T-cell (primary cell): ENCODE measurements at regions not wholly inside any gene's neighbourhood (a gene's known extent, or its start where the extent isn't known, plus 50 kb on each side); places are given as distances from the start of the nearest gene placed in this dataset.

ENCODE experiments used
- ATAC-seq, 4 experiments: fragments of 200-7000 bp in 3 of 4; fragments of 150-1000 bp in 1 of 4; cut with Tn5 transposase; replicated peaks in 1 of 4; 1 replicate in 3 of 4; 2 replicates in 1 of 4; pipeline ENCODE4 v1.10.0; 2021; ENCODE audit warnings: moderate library complexity in 3 of 4, mild to moderate bottlenecking in 2 of 4, moderate number of reproducible peaks in 1 of 4
- CTCF ChIA-PET, 2 donors: fragments of 300-600 bp; sonication (Branson Sonifier 250); formaldehyde crosslinking; loops; one replicate each; lab custom pipeline; 2022; ENCODE audit warnings: antibody characterized with exemption in 2 of 2; lab: Charles Lee
- POLR2A ChIA-PET, 2 donors: fragments of 300-600 bp; sonication (Branson Sonifier 250); formaldehyde crosslinking; loops; one replicate each; lab custom pipeline; 2022; ENCODE audit warnings: antibody characterized with exemption in 2 of 2; lab: Charles Lee
- DNase-seq, 35 experiments: peaks; one replicate each; pipeline versions ENCODE4 v3.0.0 to v3.0.0-alpha.2; 2013 to 2023
- H3K27ac ChIP-seq: one replicate; pipeline ENCODE4 v1.5.1; 2013; ENCODE audit warnings: low read length
- H3K27me3 ChIP-seq, 2 experiments: replicated peaks in 1 of 2; 1 replicate in 1 of 2; 2 replicates in 1 of 2; pipeline versions ENCODE4 v1.6.1 to v1.7.0; 2013; ENCODE audit warnings: low read length in 1 of 2, mixed read lengths in 1 of 2; ENCODE audit not compliant: control insufficient read depth in 2 of 2, insufficient read depth in 2 of 2; ENCODE audit errors: extremely low read depth in 1 of 2
- H3K36me3 ChIP-seq, 2 donors: 1 replicate in 1 of 2; 2 replicates in 1 of 2; pipeline versions ENCODE4 v1.6.1 to v1.7.0; 2013; ENCODE audit warnings: low read length in 1 of 2; ENCODE audit not compliant: control insufficient read depth in 2 of 2, insufficient read depth in 1 of 2; ENCODE audit errors: extremely low read depth in 1 of 2
- H3K4me1 ChIP-seq, 2 experiments: 1 replicate in 1 of 2; 2 replicates in 1 of 2; pipeline versions ENCODE4 v1.6.1 to v1.7.0; 2013; ENCODE audit warnings: low read length in 2 of 2, mixed read lengths in 1 of 2; ENCODE audit not compliant: insufficient read depth in 2 of 2, control insufficient read depth in 1 of 2; ENCODE audit errors: extremely low read depth in 1 of 2
- H3K4me3 ChIP-seq, 2 donors: 1 replicate in 1 of 2; 2 replicates in 1 of 2; pipeline versions ENCODE4 v1.5.1 to v1.7.0; 2013; ENCODE audit warnings: mild to moderate bottlenecking in 2 of 2, low read length in 1 of 2, moderate library complexity in 1 of 2; ENCODE audit not compliant: control insufficient read depth in 1 of 2; ENCODE audit errors: extremely low read depth in 1 of 2
- H3K9me3 ChIP-seq: 2 replicates; pipeline ENCODE4 v1.7.0; 2013
- H3K27ac Mint-ChIP-seq, 2 donors: one replicate each; pipeline ENCODE4 v1.8.0; 2020 to 2021; ENCODE audit warnings: mild to moderate bottlenecking in 2 of 2, mixed read lengths in 2 of 2
- H3K27me3 Mint-ChIP-seq, 2 donors: one replicate each; pipeline ENCODE4 v1.8.0; 2021 to 2022; ENCODE audit warnings: mixed read lengths in 2 of 2
- H3K36me3 Mint-ChIP-seq: one replicate; pipeline ENCODE4 v1.8.0; 2021; ENCODE audit warnings: mixed read lengths
- H3K4me1 Mint-ChIP-seq, 3 donors: one replicate each; pipeline ENCODE4 v1.8.0; 2020 to 2022; ENCODE audit warnings: mixed read lengths in 3 of 3, mild to moderate bottlenecking in 1 of 3
- H3K4me3 Mint-ChIP-seq, 3 donors: one replicate each; pipeline ENCODE4 v1.8.0; 2020 to 2022; ENCODE audit warnings: mild to moderate bottlenecking in 3 of 3, mixed read lengths in 3 of 3, moderate library complexity in 3 of 3
- H3K9me3 Mint-ChIP-seq, 3 donors: one replicate each; pipeline ENCODE4 v1.8.0; 2020 to 2022; ENCODE audit warnings: mixed read lengths in 3 of 3
- WGBS: methylation state at CpG from one replicate; pipeline ENCODE4 v1.1.5; 2013; ENCODE audit warnings: missing lambda C conversion rate; ENCODE audit not compliant: insufficient coverage; 5-methylcytosine and 5-hydroxymethylcytosine counted together

DNA sequence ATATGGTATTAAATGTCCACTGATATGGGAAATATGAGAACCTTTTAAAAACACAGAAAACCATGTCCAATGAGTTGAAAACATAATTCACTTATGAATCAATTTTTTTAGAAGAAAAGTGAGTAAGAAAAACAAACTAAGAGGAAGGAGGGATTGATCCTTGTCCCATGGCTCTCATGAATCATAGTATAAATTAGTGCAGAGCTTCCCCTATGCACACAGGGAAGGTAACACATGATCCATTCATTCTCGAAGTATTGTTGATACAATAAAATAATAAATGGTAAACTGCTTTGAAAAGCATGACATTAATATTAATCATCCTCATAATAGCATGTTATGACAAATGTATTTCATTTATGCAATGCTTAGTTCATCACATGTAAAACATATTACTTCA, 872.0 kb upstream of the CNTNAP5 start:
- no peaks in the 10 kb centered on the region for H3K36me3 Mint-ChIP-seq
- no peak overlapping the region for H3K27ac Mint-ChIP-seq
- Histone ChIP-seq H3K4me3 (no peak overlapping the region), H3K9me3 (no peaks in the 10 kb centered on the region), H3K27me3 (no peaks in the 10 kb centered on the region), H3K27ac (no peak overlapping the region), H3K4me1 (no peaks in the 10 kb centered on the region), H3K36me3 (no peaks in the 10 kb centered on the region)
- DNase-seq: no peak
- no peak overlapping the region for H3K4me3 Mint-ChIP-seq
- peaks cover 5 to 16% (median 14%) of the 10 kb centered on the region in 3 donors for H3K9me3 Mint-ChIP-seq
- no peaks in the 10 kb centered on the region for H3K4me1 Mint-ChIP-seq
- no peaks in the 10 kb centered on the region for H3K27me3 Mint-ChIP-seq
- CTCF ChIA-PET: no interaction called here
- POLR2A ChIA-PET: no interaction called here
- no peak for ATAC-seq
- WGBS: no CpG with 5 or more reads among the region's 1 CpG

DNA sequence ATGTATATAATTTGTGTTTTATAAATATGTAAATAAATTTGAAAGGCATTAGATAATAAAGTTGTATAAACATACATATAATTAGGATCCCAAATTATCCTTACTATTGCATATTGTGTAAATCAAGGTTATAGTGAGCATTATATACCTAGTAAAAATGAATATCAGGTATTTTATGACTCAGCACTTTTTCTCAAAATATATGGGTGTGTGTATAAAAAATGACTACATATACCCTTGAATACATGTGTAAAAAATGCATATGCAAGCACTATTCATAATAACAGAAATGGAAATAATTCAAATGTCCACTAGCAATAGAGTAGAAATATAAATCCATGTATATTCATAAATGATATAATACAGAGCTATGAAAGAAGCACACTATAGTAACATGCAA, 870.9 kb upstream of the CNTNAP5 start:
- POLR2A ChIA-PET: no interaction called here
- Mint-ChIP-seq H3K9me3 (peaks cover 8 to 16% (median 12%) of the 10 kb centered on the region in 3 donors), H3K27ac (no peak overlapping the region), H3K4me1 (no peaks in the 10 kb centered on the region), H3K4me3 (no peak overlapping the region), H3K36me3 (no peaks in the 10 kb centered on the region), H3K27me3 (no peaks in the 10 kb centered on the region)
- no peak overlapping the region for H3K4me3 ChIP-seq
- H3K4me1 ChIP-seq: no peaks in the 10 kb centered on the region
- CTCF ChIA-PET: no interaction called here
- no peak for DNase-seq
- H3K9me3 ChIP-seq: no peaks in the 10 kb centered on the region
- H3K27me3 ChIP-seq: no peaks in the 10 kb centered on the region
- no peak for ATAC-seq
- no peak overlapping the region for H3K27ac ChIP-seq
- no peaks in the 10 kb centered on the region for H3K36me3 ChIP-seq

DNA sequence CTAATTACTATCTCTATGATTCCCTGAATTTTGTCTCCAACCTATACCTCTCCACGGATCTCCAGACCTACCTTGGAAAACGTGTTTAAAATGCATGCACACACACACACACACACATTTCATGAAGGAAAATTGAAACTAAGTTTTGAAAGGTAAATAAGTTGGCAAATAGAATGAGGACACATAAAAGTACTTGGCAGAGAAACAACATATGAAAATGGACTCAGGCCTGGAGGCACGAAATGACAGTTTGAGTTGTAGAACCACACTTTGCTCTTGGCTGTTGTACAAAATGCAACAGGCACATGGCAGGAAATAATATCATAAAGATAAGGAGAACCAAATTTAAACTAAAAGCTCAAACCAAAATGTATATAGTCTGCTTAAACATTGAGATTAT, 868.1 kb upstream of the CNTNAP5 start:
- Mint-ChIP-seq H3K27ac (no peak overlapping the region), H3K36me3 (no peaks in the 10 kb centered on the region), H3K4me1 (no peaks in the 10 kb centered on the region), H3K4me3 (no peak overlapping the region), H3K27me3 (no peaks in the 10 kb centered on the region), H3K9me3 (peaks cover 9 to 28% (median 11%) of the 10 kb centered on the region in 3 donors)
- WGBS: 33% methylated on average over 1 of the region's 3 CpGs
- no peaks in the 10 kb centered on the region for H3K27me3 ChIP-seq
- DNase-seq (no peak), ATAC-seq (no peak)
- H3K9me3 ChIP-seq: no peaks in the 10 kb centered on the region
- no peak overlapping the region for H3K4me3 ChIP-seq
- ChIA-PET POLR2A (no interaction called here), CTCF (no interaction called here)
- H3K27ac ChIP-seq: no peak overlapping the region
- H3K4me1 ChIP-seq: no peaks in the 10 kb centered on the region
- H3K36me3 ChIP-seq: no peaks in the 10 kb centered on the region

DNA sequence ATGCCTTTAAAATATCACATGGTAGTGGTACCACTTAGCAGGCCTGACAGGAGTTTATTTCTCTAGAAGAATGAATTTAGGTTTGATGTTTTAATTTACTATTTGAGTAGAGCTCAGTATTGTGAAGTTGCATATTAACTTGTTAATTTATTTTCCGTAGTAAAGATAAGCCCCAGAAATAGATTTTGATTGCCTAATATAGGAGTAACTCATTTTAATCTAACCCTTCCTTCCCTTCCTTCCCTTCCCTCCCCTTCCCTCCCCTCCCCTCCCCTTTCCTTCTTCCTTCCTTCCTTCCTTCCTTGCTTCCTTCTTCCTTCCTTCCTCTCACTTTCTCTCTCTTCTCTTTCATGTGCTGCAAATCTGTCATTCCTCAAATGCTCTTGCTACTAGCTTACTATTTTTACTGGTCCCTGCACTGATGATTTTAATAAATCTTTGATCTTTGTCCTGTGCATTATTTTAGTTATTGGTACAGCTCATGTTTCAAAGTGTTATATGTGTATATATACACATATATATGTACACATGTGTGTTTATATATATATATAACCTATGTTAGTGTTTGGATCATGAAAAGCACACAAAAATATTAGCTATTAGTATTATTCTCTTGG, 862.6 kb upstream of the CNTNAP5 start:
- Mint-ChIP-seq H3K36me3 (no peaks in the 10 kb centered on the region), H3K9me3 (peaks cover 10 to 23% (median 14%) of the 10 kb centered on the region in 3 donors), H3K27me3 (no peaks in the 10 kb centered on the region), H3K4me1 (no peaks in the 10 kb centered on the region), H3K27ac (no peak overlapping the region), H3K4me3 (no peak overlapping the region)
- DNase-seq: no peak
- Histone ChIP-seq H3K4me1 (no peaks in the 10 kb centered on the region), H3K27me3 (no peaks in the 10 kb centered on the region), H3K9me3 (no peaks in the 10 kb centered on the region), H3K4me3 (no peak overlapping the region), H3K27ac (no peak overlapping the region), H3K36me3 (no peaks in the 10 kb centered on the region)
- WGBS: no CpG with 5 or more reads among the region's 1 CpG
- ChIA-PET CTCF (no interaction called here), POLR2A (no interaction called here)
- no peak for ATAC-seq

DNA sequence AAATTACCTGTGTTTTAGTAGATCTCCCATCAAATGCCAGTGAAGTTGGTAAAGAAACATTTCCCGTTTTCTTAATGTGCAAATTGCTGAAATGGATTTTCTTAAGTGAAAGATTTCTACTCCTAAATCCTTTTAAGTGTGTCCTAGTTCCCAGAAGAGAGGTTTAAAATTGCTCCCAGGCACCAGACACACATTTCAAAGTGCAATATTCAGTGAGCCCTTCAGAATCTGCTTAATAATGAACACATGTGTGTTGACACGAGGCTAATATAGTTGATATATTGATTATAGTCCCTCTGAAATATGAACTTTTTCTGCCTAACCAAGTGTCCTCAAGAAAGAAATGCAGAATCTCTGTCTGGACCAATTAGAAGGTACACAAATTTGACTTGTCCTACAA, 861.7 kb upstream of the CNTNAP5 start:
- H3K36me3 Mint-ChIP-seq: no peaks in the 10 kb centered on the region
- H3K4me3 Mint-ChIP-seq: no peak overlapping the region
- no peaks in the 10 kb centered on the region for H3K27me3 Mint-ChIP-seq
- H3K4me1 ChIP-seq: no peaks in the 10 kb centered on the region
- no peak overlapping the region for H3K27ac ChIP-seq
- ChIA-PET POLR2A (no interaction called here), CTCF (no interaction called here)
- H3K9me3 ChIP-seq: no peaks in the 10 kb centered on the region
- no peaks in the 10 kb centered on the region for H3K36me3 ChIP-seq
- H3K4me3 ChIP-seq: no peak overlapping the region
- peaks cover 11 to 26% (median 18%) of the 10 kb centered on the region in 3 donors for H3K9me3 Mint-ChIP-seq
- H3K27ac Mint-ChIP-seq: no peak overlapping the region
- H3K27me3 ChIP-seq: no peaks in the 10 kb centered on the region
- H3K4me1 Mint-ChIP-seq: no peaks in the 10 kb centered on the region
- no peak for DNase-seq
- WGBS: no CpG with 5 or more reads among the region's 2 CpGs
- ATAC-seq: no peak

DNA sequence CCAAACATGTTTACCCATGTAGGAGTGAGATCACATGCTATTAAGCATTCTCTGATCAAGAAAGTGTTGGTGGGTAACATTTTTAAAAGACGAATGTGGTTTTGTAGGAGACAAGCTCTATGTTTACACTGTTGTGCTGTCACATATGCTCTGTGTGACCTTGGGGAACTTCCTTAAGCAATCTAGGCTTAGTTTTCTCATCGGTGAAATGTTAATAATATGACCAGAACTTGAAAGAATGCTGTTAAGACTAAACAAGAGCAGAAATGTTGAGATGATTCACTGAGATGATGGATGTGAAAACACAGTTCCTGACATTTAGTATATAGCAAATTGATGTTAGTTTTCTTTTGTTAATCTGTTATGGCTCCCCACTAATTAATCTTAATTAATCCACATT, 860.9 kb upstream of the CNTNAP5 start:
- H3K4me3 Mint-ChIP-seq: no peak overlapping the region
- Histone ChIP-seq H3K36me3 (no peaks in the 10 kb centered on the region), H3K4me1 (no peaks in the 10 kb centered on the region), H3K27me3 (no peaks in the 10 kb centered on the region), H3K27ac (no peak overlapping the region), H3K9me3 (no peaks in the 10 kb centered on the region), H3K4me3 (no peak overlapping the region)
- ChIA-PET POLR2A (no interaction called here), CTCF (no interaction called here)
- H3K36me3 Mint-ChIP-seq: no peaks in the 10 kb centered on the region
- 47% methylated on average over 2 of the region's 2 CpGs for WGBS
- H3K27ac Mint-ChIP-seq: no peak overlapping the region
- no peaks in the 10 kb centered on the region for H3K27me3 Mint-ChIP-seq
- ATAC-seq: no peak
- H3K4me1 Mint-ChIP-seq: no peaks in the 10 kb centered on the region
- H3K9me3 Mint-ChIP-seq: peaks cover 11 to 34% (median 18%) of the 10 kb centered on the region in 3 donors
- no peak for DNase-seq

DNA sequence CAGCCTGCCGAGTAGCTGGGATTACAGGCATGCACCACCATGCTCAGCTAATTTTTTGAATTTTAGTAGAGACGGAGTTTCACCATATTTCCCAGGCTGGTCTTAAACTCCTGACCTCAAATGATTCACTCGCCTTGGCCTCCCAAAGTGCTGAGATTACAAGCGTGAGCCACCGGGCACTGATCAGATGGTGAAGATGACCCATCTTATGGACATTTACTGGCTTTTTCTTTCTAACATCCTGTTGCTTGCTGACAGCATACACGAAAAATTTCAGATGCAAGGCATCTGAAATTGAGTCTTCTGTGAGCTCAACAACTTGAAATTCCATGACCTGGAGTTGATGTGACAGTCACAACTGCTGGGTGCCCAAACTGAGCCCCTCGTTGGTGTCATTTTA, 859.5 kb upstream of the CNTNAP5 start:
- Histone ChIP-seq H3K4me3 (no peak overlapping the region), H3K4me1 (no peaks in the 10 kb centered on the region), H3K27ac (no peak overlapping the region), H3K36me3 (no peaks in the 10 kb centered on the region), H3K27me3 (no peaks in the 10 kb centered on the region), H3K9me3 (no peaks in the 10 kb centered on the region)
- ATAC-seq (no peak), DNase-seq (no peak)
- Mint-ChIP-seq H3K36me3 (no peaks in the 10 kb centered on the region), H3K27ac (no peak overlapping the region), H3K4me3 (no peak overlapping the region), H3K4me1 (no peaks in the 10 kb centered on the region), H3K27me3 (no peaks in the 10 kb centered on the region), H3K9me3 (peaks cover 13 to 32% (median 24%) of the 10 kb centered on the region in 3 donors)
- ChIA-PET POLR2A (no interaction called here), CTCF (no interaction called here)
- WGBS: 71% methylated on average over 6 of the region's 7 CpGs
